AG10803 (cell line): ENCODE measurements at regions not wholly inside any gene's neighbourhood (a gene's known extent, or its start where the extent isn't known, plus 50 kb on each side); places are given as distances from the start of the nearest gene placed in this dataset.
A peak's percentile ranks its signal among the peaks of the same experiment; 100 is the strongest.

Experiments
- DNase-seq: peaks from one replicate; pipeline ENCODE4 v3.0.0; 2010; ENCODE audit warnings: low read depth
- H3K4me3 ChIP-seq: 2 replicates; pipeline ENCODE4 v1.5.1; 2011; ENCODE audit warnings: mild to moderate bottlenecking, low read length, control low read depth
- CTCF ChIP-seq: conservative IDR thresholded peaks from 2 replicates; pipeline ENCODE4 v1.5.1; 2011; ENCODE audit warnings: mild to moderate bottlenecking, low read length, control low read depth, inconsistent platforms

- TF ChIP-seq CTCF = no peak
These were observed 454.8 kb downstream of the TOX3 start for GRCh38 chr16:52092126-52092525.

GRCh38 chr16:52090080-52090479 lies 456.9 kb downstream of the TOX3 start:
- peak; percentile 39 for DNase-seq
- no peak for TF ChIP-seq CTCF
- H3K4me3 ChIP-seq = no peak overlapping the region

More at GRCh38 chr16:52092126-52092525, 454.8 kb downstream of the TOX3 start:
- DNase-seq = no peak
- H3K4me3 ChIP-seq = no peak overlapping the region

GRCh38 chr16:52089476-52089875 lies 457.5 kb downstream of the TOX3 start:
- no peak overlapping the region for H3K4me3 ChIP-seq
- no peak for TF ChIP-seq CTCF
- no peak for DNase-seq

- no peak overlapping the region for H3K4me3 ChIP-seq
- no peak for TF ChIP-seq CTCF
- DNase-seq = no peak
These were observed 460.0 kb downstream of the TOX3 start for GRCh38 chr16:52086901-52087300.

- TF ChIP-seq CTCF = no peak
- no peak for DNase-seq
- no peak overlapping the region for H3K4me3 ChIP-seq
These were observed 468.0 kb downstream of the TOX3 start for GRCh38 chr16:52078716-52079655.

- no peak overlapping the region for H3K4me3 ChIP-seq
- DNase-seq = no peak
- TF ChIP-seq CTCF = no peak
These were observed 469.3 kb downstream of the TOX3 start for GRCh38 chr16:52077607-52078006.

GRCh38 chr16:52076801-52077201 lies 470.1 kb downstream of the TOX3 start:
- TF ChIP-seq CTCF = no peak
- H3K4me3 ChIP-seq = no peak overlapping the region
- DNase-seq = no peak
